ENCODE measurements at regions not wholly inside any gene's neighbourhood (a gene's known extent, or its start where the extent isn't known, plus 50 kb on each side); places are given as distances from the start of the nearest gene placed in this dataset.

GRCh38 chr10:128661404-128662197, 535.4 kb upstream of the MKI67 start:
- Histone ChIP-seq H3K27me3 (ENCODE audit: insufficient read depth in 3 of 3, low read length in 2 of 3) (peaks cover 0 to 7% (median 1%) of the 10 kb centered on the region in 3 donors), H3K36me3 (ENCODE audit: insufficient read depth in 1 of 2, low read depth in 1 of 2) (no peaks in the 10 kb centered on the region), H3K4me1 (no peaks in the 10 kb centered on the region), H3K27ac (no peak overlapping the region), H3K4me3 (no peak overlapping the region), H3K9me3 (no peaks in the 10 kb centered on the region)
- 87 to 88% (median 88%) methylated on average over 7 of the region's 7 CpGs for WGBS, 3 donors
- no peak for ATAC-seq
- no peak for DNase-seq
- intact Hi-C loops (cut with DNase I): no loop called here
- no peak for TF ChIP-seq CTCF (IDR thresholded peaks at IDR 0.05)

GRCh38 chr10:128662520-128662919, 536.3 kb upstream of the MKI67 start:
- Histone ChIP-seq H3K4me1 (no peaks in the 10 kb centered on the region), H3K36me3 (ENCODE audit: insufficient read depth in 1 of 2, low read depth in 1 of 2) (no peaks in the 10 kb centered on the region), H3K4me3 (no peak overlapping the region), H3K27ac (no peak overlapping the region), H3K27me3 (ENCODE audit: insufficient read depth in 3 of 3, low read length in 2 of 3) (peaks cover 0 to 7% (median 1%) of the 10 kb centered on the region in 3 donors), H3K9me3 (no peaks in the 10 kb centered on the region)
- intact Hi-C loops (cut with DNase I): no loop called here
- TF ChIP-seq CTCF (IDR thresholded peaks at IDR 0.05): no peak
- no peak for DNase-seq
- 56 to 66% (median 62%) methylated on average over 3 of the region's 3 CpGs for WGBS, 3 donors
- no peak for ATAC-seq

GRCh38 chr10:128664729-128665128, 538.5 kb upstream of the MKI67 start:
- H3K4me1 ChIP-seq: no peaks in the 10 kb centered on the region
- H3K4me3 ChIP-seq: no peak overlapping the region
- H3K27me3 ChIP-seq (ENCODE audit: insufficient read depth in 3 of 3, low read length in 2 of 3): peaks cover 0 to 3% (median 0%) of the 10 kb centered on the region in 3 donors
- WGBS, 3 donors: 75 to 92% (median 84%) methylated on average over 3 of the region's 3 CpGs
- ATAC-seq (no peak), DNase-seq (no peak)
- TF ChIP-seq CTCF (IDR thresholded peaks at IDR 0.05): no peak
- intact Hi-C loops (cut with DNase I): no loop called here
- H3K9me3 ChIP-seq: no peaks in the 10 kb centered on the region
- H3K36me3 ChIP-seq (ENCODE audit: insufficient read depth in 1 of 2, low read depth in 1 of 2): no peaks in the 10 kb centered on the region
- no peak overlapping the region for H3K27ac ChIP-seq

- intact Hi-C loops (cut with DNase I): no loop called here
- WGBS, 3 donors: 75 to 78% (median 76%) methylated on average over 6 of the region's 6 CpGs
Observed at GRCh38 chr10:128675405-128675804, 549.2 kb upstream of the MKI67 start.

More at GRCh38 chr10:128675405-128675804, 549.2 kb upstream of the MKI67 start:
- Histone ChIP-seq H3K9me3 (no peaks in the 10 kb centered on the region), H3K4me1 (no peaks in the 10 kb centered on the region), H3K4me3 (no peak overlapping the region), H3K27me3 (ENCODE audit: insufficient read depth in 3 of 3, low read length in 2 of 3) (peaks cover 0 to 2% (median 0%) of the 10 kb centered on the region in 3 donors), H3K27ac (no peak overlapping the region), H3K36me3 (ENCODE audit: insufficient read depth in 1 of 2, low read depth in 1 of 2) (no peaks in the 10 kb centered on the region)
- TF ChIP-seq CTCF (IDR thresholded peaks at IDR 0.05): no peak
- DNase-seq: no peak
- ATAC-seq: no peak
